ENCODE measurements at regions not wholly inside any gene's neighbourhood (a gene's known extent, or its start where the extent isn't known, plus 50 kb on each side); places are given as distances from the start of the nearest gene placed in this dataset.

- Histone ChIP-seq H3K27me3 (no peaks in the 10 kb centered on the region), H3K27ac (peak overlapping the region in 3 of 4 donors; percentile 39 to 68 (median 56)), H3K9me3 (no peaks in the 10 kb centered on the region), H3K36me3 (no peaks in the 10 kb centered on the region), H3K4me1 (peaks cover 0 to 14% (median 8%) of the 10 kb centered on the region in 4 donors), H3K4me3 (no peak overlapping the region)
- intact Hi-C loops (cut with DNase I): no loop called here
- no peak for DNase-seq
- WGBS, 2 donors: 81 to 82% methylated on average over 5 of the region's 5 CpGs
- TF ChIP-seq CTCF (IDR thresholded peaks at IDR 0.05) (no peak), POLR2AphosphoS5 (IDR thresholded peaks at IDR 0.05) (peak in 1 of 4 donors; percentile 23)
These were observed 519.8 kb upstream of the MDFIC2 start for GRCh38 chr3:70832089-70832833.

GRCh38 chr3:70829092-70829491 lies 516.7 kb upstream of the MDFIC2 start:
- H3K27me3 ChIP-seq: no peaks in the 10 kb centered on the region
- peaks cover 0 to 14% (median 8%) of the 10 kb centered on the region in 4 donors for H3K4me1 ChIP-seq
- no peaks in the 10 kb centered on the region for H3K36me3 ChIP-seq
- no peak overlapping the region for H3K27ac ChIP-seq
- TF ChIP-seq POLR2AphosphoS5 (IDR thresholded peaks at IDR 0.05) (peak in 1 of 4 donors; percentile 35), POLR2A (IDR thresholded peaks at IDR 0.05) (no peak), CTCF (IDR thresholded peaks at IDR 0.05) (no peak), EP300 (IDR thresholded peaks at IDR 0.05) (no peak)
- no peaks in the 10 kb centered on the region for H3K9me3 ChIP-seq
- DNase-seq: no peak
- 75 to 78% methylated on average over 6 of the region's 6 CpGs for WGBS, 2 donors
- no peak overlapping the region for H3K4me3 ChIP-seq
- intact Hi-C loops (cut with DNase I): no loop called here

- TF ChIP-seq EP300 (IDR thresholded peaks at IDR 0.05): no peak
- no peak for TF ChIP-seq POLR2AphosphoS5 (IDR thresholded peaks at IDR 0.05)
- TF ChIP-seq CTCF (IDR thresholded peaks at IDR 0.05): no peak
- no peak for TF ChIP-seq POLR2A (IDR thresholded peaks at IDR 0.05)
- WGBS, 2 donors: 33 to 44% methylated on average over 1 of the region's 1 CpG
- Histone ChIP-seq H3K4me3 (no peak overlapping the region), H3K4me1 (no peaks in the 10 kb centered on the region), H3K36me3 (no peaks in the 10 kb centered on the region), H3K27me3 (no peaks in the 10 kb centered on the region), H3K9me3 (no peaks in the 10 kb centered on the region), H3K27ac (peak overlapping the region in 1 of 4 donors; percentile 11)
- intact Hi-C loops (cut with DNase I): no loop called here
- no peak for DNase-seq
These were observed 512.3 kb upstream of the MDFIC2 start for GRCh38 chr3:70824773-70825172.

- intact Hi-C loops (cut with DNase I): no loop called here
- Histone ChIP-seq H3K9me3 (no peaks in the 10 kb centered on the region), H3K4me1 (no peaks in the 10 kb centered on the region), H3K27me3 (no peaks in the 10 kb centered on the region), H3K36me3 (no peaks in the 10 kb centered on the region), H3K4me3 (no peak overlapping the region), H3K27ac (peak overlapping the region in 1 of 4 donors; percentile 34)
- no peak for DNase-seq
- TF ChIP-seq POLR2A (IDR thresholded peaks at IDR 0.05) (no peak), CTCF (IDR thresholded peaks at IDR 0.05) (no peak), POLR2AphosphoS5 (IDR thresholded peaks at IDR 0.05) (no peak), EP300 (IDR thresholded peaks at IDR 0.05) (no peak)
- WGBS, 2 donors: 93 to 95% methylated on average over 2 of the region's 2 CpGs
These were observed 511.6 kb upstream of the MDFIC2 start for GRCh38 chr3:70824078-70824477.

- H3K4me1 ChIP-seq: no peaks in the 10 kb centered on the region
- no peaks in the 10 kb centered on the region for H3K27me3 ChIP-seq
- peak overlapping the region in 1 of 4 donors; percentile 34 for H3K27ac ChIP-seq
- TF ChIP-seq EP300 (IDR thresholded peaks at IDR 0.05) (no peak), CTCF (IDR thresholded peaks at IDR 0.05) (no peak), POLR2A (IDR thresholded peaks at IDR 0.05) (no peak), POLR2AphosphoS5 (IDR thresholded peaks at IDR 0.05) (no peak)
- 63 to 71% methylated on average over 3 of the region's 3 CpGs for WGBS, 2 donors
- no peak overlapping the region for H3K4me3 ChIP-seq
- intact Hi-C loops (cut with DNase I): no loop called here
- DNase-seq: no peak
- no peaks in the 10 kb centered on the region for H3K36me3 ChIP-seq
- H3K9me3 ChIP-seq: no peaks in the 10 kb centered on the region
These were observed 511.2 kb upstream of the MDFIC2 start for GRCh38 chr3:70823622-70824021.

All from sigmoid colon (tissue), 6 donors.